HG02943 (cell line): ENCODE measurements at regions not wholly inside any gene's neighbourhood (a gene's known extent, or its start where the extent isn't known, plus 50 kb on each side); places are given as distances from the start of the nearest gene placed in this dataset.

ENCODE experiments used
- ATAC-seq: cut with Tn5 transposase; IDR thresholded peaks from one replicate; pipeline ENCODE4 v1.9.1; 2021; ENCODE audit warnings: mild to moderate bottlenecking, low read depth, moderate library complexity; ENCODE audit not compliant: unreplicated experiment

DNA sequence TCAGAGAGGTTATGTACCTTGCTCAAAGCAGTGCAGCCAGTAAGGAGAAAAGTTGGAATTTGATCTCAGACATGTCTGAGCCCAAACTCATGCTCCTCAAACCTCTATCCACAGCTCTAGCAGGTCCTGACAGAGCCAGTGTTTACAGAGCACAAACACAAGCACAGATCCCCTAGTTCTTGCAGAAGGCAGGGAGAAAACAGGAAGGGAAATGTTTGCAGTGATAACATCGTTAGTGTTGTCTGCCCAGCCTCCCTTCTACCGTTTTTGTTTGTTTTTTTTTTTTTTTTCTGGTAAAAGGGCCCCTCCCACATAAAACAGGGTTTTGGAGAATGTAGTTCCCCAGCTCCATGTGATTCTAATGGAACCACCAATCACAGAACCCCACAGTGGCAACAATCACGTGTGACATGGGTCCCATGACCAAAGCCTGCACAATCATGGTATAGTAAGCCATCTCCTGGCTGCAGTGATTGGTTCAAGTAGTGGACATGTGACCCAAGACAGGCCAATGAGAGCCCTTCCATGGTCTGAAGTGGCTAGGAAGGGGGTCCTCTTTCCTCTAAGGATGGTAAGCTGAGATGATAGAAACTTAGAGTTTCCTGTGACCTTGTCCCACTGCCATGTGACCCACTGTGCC lies 513.4 kb downstream of the MED13L start:
- no peak for ATAC-seq

DNA sequence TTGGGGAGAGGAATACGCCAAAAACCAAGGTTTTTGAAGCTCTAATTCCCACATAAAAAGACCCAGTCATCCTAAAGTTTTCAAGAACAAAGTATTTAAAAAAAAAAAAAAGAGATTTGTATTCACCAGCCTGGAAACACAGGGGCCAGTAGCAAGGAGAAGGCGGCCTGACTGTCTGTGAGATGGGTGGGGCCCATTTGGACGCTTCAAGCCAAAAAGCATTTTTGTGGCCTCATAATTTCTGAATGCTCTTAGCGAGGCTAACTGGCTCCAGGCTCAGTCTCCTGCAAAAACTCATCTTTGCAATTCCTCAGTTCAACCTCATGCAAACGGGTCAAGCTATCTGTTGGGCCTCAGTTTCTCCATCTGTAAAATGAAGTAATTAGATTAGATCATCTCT lies 514.1 kb downstream of the MED13L start:
- ATAC-seq = no peak

DNA sequence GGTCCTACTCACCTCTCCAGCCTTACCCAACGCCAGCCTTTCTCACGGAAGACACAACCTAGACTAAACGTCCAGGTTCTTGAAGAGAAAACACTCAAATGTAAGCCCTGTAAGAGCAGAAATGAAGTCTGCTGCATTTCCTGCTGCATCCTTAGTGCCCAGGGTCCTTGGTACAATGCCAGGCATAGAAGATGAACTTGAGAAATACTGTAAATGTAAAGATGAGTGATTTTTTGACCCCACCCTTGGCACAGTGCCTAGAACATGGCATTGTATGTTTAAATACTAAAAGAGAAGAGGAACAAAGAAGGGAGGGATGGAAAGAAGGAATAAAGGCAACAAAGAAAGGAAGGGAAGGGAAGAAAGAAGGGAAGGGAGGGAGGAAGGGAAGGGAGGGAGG lies 514.6 kb downstream of the MED13L start:
- ATAC-seq = no peak

DNA sequence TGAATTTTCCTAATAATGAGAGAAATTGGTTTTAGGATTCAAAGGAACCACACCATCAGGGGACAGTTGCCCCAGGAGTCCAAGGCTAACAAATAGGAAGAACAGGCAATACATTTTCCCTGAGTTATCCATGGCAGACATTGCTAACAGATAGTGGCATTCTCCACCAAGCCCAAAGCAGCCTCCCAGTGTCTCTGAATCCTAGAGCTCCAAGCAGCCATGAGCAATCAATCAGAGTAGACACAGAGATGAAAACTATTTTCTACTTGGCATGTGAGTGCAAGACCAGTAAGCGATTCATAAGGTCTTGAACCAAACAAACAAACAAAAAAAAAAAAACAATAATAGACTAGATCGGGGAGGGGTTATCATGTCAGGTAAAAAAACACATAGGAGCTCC lies 515.7 kb downstream of the MED13L start:
- no peak for ATAC-seq

DNA sequence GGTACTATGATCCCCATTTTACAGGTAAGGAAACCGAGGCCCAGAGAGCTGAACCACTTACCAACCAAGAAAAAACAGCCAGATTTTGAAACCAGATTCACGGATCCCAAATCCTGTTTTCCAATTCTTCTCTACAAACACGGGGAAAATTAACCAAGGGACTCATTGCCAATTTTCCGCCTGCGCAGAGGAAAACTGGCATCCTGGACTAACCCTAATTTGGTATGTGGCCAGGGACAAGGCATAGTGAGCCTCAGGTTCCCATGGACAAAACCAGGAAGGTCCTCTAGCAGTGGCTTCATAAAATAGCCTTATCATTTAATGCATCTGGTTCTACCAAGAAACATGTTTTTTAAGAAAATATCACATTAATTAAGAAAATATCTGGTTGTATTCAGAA lies 517.3 kb downstream of the MED13L start:
- no peak for ATAC-seq

DNA sequence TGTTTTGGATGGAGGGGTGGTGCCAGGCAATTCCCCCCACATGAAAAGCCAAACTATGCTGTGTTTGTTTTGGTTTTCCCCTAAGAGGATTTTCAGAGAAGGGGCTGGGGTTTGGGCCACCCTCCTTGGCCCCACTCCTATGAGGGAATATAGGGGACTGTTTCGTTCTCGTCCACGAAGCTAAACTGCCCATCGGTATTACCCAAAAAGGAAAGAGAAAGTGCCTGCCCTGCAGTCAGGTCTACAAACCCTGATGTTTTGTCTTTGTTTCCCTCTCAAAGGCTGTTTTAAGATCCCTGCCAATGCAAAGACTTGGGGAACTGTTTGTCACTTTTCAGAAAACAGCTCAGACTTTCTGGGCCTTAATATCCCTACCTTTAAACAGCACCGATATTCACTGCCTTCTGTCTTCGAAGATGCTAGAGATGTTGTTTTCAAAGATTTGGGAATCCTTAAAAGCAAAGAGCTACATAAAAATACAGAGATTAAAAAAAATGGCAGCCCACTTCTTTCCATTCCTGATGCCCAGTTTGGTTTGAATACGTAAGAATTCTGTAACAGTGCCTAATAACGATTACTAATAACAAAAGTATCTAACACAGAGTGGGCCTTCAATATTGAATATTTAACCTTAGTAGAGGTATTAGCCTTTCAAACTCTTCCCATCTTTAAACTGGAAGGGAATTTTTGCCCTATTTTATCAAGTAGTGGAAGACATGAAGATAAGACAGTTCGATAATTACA lies 518.4 kb downstream of the MED13L start:
- ATAC-seq = no peak

DNA sequence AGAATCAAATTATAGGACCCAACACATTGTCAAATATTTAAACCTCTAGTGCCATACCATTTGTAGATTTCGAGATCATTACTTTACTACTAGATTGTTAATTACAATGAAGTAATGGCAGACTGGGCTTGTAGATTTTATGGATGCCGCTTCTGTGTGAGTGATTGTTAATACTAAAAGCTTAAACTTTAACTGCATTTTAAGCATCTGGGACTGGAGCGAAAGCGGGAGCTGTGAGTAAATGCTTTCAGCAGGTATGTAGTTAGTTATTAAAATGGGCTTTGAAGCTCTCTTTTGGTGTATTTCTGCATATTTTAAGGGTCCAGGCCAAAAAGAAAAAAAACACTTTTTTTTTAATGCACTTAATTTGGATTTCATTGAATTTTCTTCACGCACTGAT lies 519.3 kb downstream of the MED13L start:
- ATAC-seq = no peak

DNA sequence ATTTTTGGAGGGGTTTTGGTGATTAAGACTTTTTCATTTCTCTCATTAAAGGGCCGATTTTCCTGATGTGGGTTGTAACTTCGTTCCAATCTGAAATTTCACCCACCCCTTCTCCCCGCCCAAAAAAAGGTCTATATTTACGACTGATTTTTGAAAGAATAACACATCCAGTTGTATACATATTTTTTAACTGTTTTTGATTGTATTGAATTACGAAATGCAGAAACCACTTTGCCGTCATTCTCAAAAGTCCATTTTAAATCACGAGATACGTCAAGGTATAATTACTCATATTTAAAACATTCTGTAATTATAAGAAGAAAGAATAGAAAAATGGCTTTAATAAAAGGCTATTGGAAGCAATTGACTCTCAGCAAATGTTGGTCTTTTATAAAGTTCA lies 520.7 kb downstream of the MED13L start:
- no peak for ATAC-seq

DNA sequence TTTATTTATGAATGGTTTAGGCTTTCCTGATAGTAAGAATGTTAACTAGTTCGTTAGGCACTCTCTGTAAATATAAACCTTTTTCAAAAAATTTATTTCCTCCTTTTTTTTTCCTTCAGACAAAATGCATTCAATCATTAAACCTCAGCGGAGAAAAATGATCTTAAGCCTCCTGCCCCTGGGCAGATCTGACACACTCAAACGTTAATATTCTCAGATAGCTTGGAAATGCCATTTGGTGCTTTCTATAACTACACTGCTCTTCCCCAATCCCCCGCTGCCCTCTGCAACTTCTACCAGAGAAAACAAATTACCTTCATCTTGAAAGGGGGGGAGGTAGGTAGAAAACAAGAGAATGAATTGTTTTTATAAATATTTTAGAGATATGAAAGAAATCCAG lies 521.2 kb downstream of the MED13L start:
- ATAC-seq = no peak

DNA sequence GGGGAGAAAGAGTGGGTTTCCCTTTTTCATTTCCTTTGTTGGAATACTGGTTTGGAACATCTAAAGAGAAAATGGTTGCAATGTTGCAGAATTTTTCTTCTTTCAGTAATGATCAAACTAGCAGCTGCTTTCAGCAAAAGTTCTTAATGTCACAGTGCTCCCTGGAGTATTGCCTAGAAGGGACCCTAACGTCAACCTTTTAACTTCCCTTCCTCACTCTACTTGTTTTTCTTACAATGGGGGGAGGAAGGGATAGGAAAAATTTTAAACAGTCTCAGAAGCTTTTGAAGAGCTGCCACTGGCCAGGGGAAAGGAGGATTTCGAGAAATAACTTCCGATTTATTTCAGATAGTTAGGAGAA lies 521.8 kb downstream of the MED13L start:
- no peak for ATAC-seq

DNA sequence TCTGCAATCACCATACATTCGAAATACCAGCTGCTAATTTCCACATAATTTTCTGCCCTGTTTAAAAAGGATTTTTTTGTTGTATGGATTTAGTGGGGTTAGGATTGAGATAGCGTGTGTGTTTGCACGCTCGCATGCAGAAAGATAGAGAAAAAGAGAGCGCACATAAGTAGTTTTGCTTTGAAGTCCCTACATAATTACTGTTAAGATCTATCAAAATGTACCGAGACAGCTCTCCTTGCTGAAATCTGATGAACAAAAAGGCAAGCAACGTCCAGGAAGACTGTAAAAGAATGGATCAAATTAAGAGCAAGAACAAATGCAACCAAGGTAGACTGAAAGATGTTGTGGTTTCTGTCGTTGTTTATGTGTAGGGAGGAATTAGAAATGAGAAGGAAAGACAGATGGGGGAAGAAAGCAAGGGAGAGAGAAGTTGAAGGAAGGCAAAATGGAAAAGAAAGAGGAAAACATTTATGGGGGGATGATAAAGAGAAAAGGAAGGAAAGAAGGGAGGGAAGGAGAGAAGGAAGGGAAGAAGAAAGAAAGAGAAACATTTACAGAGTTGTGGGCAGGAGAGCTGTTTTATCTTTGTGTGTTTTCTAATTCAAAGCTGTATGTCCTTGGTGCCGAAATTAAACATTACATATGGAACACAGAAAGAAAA lies 522.3 kb downstream of the MED13L start:
- no peak for ATAC-seq

DNA sequence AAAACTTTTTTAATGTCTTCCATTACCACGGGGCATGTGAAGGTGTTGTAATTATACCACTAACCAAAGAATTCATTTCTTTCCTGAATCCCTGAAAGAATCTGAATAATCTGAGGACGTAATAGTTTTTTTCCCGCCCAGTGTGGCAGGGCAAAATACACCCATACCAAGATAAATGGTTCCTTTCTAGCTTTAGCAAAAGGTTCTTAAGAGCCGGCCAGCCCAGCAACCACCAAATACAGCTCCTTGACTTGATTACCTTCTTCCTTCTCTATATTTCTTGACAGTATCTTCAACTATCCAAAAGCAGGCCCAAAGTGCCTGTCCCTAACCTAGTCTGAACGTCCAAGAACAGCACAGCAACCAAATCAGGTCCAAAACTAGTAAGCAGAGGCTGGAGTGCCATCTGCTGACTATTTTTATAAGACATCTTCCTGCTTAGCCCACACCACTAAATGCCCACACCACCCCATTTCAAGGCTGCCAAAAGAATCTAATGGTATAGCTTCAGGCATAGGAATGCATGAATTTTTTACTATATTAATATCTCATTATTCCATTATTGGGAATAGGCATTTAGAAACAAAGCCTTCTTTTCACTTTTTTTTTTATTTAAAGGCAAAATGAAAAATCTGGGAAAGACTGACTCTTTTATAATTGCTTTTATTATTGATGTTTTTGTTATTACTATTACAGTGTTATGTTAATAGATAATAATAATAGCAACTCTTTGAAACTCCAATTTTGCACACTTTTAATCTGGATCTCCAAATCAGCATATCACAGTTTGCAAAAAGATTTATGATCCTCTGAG lies 524.4 kb downstream of the MED13L start:
- ATAC-seq = no peak

DNA sequence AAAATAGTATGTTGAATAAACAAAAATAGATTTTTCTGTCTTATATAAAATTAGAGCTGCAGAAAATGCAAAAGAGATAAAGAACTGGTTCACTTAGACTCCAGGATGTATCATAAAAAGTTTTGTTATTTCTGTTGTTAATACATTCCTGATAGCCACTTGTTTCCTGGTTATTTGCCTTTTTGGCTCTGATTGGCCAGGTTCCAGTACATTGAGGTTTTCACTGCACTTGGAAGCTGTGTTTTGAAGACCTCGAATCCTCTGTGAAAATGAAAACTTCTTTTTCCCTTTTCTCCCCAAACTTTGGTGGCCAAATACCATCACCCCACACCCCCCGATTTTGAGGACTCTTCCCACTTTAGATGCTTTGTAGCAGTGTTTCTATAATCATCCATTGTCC lies 525.3 kb downstream of the MED13L start:
- no peak for ATAC-seq

DNA sequence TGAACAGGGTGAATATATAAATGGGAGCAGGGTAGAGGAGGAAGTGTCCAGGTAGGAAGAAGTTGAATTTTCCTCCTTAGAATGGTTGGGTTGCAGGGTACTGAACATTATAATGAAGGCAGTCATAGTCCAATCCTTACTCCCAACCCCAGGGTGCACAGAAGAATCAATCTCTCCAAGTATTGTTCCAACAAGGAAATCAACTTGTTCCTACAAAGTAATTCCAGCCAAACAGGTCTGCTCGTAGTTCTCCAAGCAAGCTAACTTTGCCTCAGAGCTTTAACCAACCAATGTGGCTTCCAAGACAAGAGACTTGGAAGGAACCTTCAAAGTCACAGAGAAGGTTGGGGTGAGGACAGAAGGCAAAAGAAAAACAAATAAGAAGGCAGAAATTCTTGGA lies 527.2 kb downstream of the MED13L start:
- no peak for ATAC-seq

DNA sequence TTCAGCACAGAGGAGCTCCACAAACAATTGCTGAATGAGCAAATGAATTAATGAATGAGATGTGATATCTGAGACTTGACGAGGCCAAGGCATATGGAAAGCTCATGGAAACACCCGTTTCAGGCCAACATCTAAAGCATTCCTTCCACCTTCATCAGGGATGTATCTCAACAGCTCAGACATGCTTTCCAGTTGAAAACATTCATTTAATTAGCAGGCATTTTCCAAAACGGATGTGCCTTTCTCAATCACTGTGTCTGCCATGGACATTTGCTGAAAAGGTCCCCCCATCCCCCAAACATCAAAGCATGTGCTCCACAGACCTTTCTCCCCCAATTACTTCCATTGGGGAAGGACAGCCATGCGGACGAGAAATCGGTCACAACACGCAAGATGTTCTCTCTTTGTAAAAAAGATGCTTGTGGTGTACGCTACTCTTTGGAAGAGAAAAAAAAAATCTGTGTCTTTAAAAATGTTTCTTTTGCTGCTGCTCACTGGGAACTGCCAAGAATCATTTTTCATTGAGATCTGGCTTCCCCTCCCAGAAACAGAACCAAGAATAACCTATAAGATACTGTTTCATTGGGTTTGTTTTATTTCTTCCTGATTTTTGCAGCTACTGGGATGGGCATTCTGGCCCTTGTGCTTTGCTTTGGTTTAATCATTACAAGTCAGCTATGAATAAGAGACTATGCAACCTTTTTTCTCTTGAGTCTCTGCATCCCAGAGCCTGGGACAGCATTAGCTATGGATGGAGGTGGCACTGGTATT lies 528.2 kb downstream of the MED13L start:
- no peak for ATAC-seq

DNA sequence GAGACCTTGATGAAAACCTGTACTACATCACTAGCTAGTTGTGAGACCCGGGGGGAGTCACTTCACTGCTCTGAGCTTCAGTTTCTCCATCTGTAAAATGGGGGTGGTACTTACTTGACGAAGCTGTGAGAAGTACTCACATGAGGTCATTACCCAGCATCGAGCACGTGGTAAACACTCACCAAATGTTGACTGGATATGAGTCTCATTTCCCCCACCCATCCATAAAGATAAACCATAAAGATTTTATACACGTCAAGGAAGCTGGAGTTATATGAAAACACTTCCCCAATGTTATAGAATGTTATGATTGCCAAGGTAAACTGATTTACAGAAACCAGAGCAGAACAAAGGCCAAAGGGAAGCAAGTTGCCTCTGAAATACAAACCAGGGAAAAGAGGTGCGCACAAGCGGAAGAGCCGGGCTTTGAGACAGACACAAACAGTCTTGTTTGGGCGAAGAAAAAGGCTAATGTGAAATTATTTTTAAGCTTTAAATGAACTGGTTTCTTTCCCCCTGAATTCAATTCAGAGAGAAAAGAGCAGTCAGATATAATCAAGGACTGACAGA lies 536.8 kb downstream of the MED13L start:
- ATAC-seq = no peak

DNA sequence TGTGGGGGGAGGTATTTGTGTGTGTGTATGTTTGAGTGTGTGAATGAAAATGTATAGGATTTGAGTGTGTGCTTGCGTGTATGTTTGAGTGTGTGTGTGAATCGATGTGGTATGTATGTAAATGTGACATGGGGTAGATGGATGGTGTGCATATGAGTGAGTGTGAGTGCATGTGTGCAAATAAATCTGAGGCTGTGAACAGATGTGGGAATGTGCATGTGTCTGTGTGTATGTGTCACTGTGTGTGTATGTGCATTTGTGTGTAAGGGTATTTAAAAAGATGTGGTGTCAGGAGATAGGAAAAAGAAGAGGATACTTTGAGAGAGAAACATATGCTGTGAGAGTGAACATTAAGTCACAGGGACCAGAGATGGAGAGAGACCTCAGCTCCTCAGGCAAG lies 539.6 kb downstream of the MED13L start:
- ATAC-seq = no peak

DNA sequence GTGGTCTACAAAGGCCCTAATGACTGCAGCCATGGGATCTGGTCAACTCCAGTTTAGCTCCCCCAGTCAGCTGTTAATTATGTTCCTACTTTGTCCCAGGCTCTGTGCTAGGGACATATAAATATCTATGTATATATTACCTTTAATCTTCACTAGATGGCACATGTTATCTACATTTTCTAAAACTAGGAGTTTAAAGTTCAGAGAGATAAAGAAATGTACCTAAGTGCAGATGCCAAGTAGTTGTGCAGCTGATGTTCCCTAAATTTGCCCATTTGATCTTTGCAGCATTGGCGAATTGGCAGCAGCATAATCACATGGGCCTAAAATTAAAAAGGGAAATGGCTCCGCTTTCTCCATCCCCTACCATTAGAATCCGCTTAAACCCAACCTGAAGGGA lies 541.1 kb downstream of the MED13L start:
- no peak for ATAC-seq

DNA sequence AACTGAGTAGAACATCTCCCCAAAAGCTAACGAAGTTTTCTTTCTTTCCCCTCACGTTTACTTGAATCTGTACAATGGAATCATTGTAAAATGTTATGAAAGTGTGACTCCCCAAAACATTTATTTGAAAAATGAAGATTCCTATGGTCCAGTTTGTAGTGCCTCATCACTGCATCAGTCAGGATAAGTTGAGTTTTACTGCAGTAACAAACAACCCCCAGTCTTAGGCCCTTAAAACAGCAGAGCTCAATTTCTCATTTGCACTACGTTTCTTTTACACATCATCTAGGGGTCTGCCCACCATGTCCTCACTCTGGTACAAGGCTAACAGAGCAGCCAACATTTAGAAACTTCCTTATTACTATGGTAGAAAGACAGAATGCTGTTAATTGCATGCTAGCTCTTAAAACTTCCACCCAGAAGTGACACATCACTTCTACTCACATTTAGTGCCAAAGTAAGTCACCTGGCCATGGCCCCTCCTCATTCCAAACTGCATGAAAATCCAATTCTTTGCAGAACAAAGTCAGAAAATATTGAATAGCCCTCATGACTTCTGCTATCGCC lies 546.4 kb downstream of the MED13L start:
- no peak for ATAC-seq

DNA sequence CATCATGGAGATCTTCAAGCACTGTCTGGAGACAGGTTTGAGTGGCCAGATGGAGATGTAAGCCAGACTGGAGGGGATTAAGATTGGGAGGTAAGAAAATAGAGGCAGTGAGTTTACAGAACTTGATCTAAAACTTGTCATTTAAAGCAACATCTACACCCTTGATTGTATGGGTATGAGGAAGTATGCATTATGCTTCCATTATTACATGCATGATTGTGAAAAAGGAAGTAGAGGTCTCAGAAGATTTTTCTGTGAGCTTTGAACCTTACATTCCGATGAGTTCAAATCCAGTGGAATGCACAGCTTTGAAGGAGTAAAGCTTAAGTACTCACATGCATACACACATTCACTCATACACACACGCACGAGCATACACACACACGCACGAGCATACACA lies 550.8 kb downstream of the MED13L start:
- ATAC-seq = no peak
